OCI-LY1 (cell line): ENCODE measurements at regions not wholly inside any gene's neighbourhood (a gene's known extent, or its start where the extent isn't known, plus 50 kb on each side); places are given as distances from the start of the nearest gene placed in this dataset.

Experiments
- EZH2 ChIP-seq: fragments of 200-600 bp; sonication (generic), shearing (Covaris generic); IDR thresholded peaks from 2 replicates; pipeline ENCODE4 v1.8.0; 2017; ENCODE audit warnings: borderline replicate concordance, mixed run types, mild to moderate bottlenecking, antibody characterized with exemption, low read length, moderate library complexity, mixed read lengths
- TF ChIP-seq, protein P1 (sequence below): fragments of 200-600 bp; sonication (generic), shearing (Covaris generic); IDR thresholded peaks from 2 replicates; pipeline ENCODE4 v1.5.1; 2017; ENCODE audit warnings: mild to moderate bottlenecking, antibody characterized with exemption, low read length, moderate library complexity, mixed read lengths

GRCh38 chr1:173377266-173377665 is 99.9 kb upstream of the PRDX6 start:
- TF ChIP-seq, protein P1, sequence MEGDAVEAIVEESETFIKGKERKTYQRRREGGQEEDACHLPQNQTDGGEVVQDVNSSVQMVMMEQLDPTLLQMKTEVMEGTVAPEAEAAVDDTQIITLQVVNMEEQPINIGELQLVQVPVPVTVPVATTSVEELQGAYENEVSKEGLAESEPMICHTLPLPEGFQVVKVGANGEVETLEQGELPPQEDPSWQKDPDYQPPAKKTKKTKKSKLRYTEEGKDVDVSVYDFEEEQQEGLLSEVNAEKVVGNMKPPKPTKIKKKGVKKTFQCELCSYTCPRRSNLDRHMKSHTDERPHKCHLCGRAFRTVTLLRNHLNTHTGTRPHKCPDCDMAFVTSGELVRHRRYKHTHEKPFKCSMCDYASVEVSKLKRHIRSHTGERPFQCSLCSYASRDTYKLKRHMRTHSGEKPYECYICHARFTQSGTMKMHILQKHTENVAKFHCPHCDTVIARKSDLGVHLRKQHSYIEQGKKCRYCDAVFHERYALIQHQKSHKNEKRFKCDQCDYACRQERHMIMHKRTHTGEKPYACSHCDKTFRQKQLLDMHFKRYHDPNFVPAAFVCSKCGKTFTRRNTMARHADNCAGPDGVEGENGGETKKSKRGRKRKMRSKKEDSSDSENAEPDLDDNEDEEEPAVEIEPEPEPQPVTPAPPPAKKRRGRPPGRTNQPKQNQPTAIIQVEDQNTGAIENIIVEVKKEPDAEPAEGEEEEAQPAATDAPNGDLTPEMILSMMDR = no peak
- TF ChIP-seq EZH2 = no peak
